HCT116 (cell line): ENCODE measurements at regions not wholly inside any gene's neighbourhood (a gene's known extent, or its start where the extent isn't known, plus 50 kb on each side); places are given as distances from the start of the nearest gene placed in this dataset.

ENCODE experiments used
- ATAC-seq: fragments of 200-7000 bp; cut with Tn5 transposase; 2 replicates; pipeline ENCODE4 v1.9.1; 2020; ENCODE audit warnings: mild to moderate bottlenecking, moderate library complexity
- BruUV-seq: library from RNA; stranded (reverse); fragments of 400-500 nt; replicated peaks from 2 replicates; lab custom pipeline; 2021; lab: Mats Ljungman, UMichigan
- CTCF ChIA-PET: fragments of 300-600 bp; sonication (Branson Sonifier 250); formaldehyde crosslinking; loops from one replicate; lab custom pipeline; 2021; ENCODE audit warnings: antibody characterized with exemption; lab: Charles Lee
- POLR2A ChIA-PET: fragments of 300-600, 350-600 bp; sonication (Branson Sonifier 250); formaldehyde crosslinking; loops from one replicate; lab custom pipeline; 2021; ENCODE audit warnings: antibody characterized with exemption; lab: Charles Lee
- RAD21 ChIA-PET, 2 experiments: fragments of 300-600 bp; sonication (Branson Sonifier 250); formaldehyde crosslinking; loops; one replicate each; lab custom pipeline; 2023; ENCODE audit warnings: low total read pairs in 2 of 2; ENCODE audit not compliant: uncharacterized antibody in 2 of 2, unreplicated experiment in 2 of 2, low non-redundant PET in 1 of 2; lab: Charles Lee
- DNase-seq: peaks from one replicate; pipeline ENCODE4 v3.0.0-alpha.2; 2010; ENCODE audit warnings: low read depth, low spot score
- H2AFZ ChIP-seq: fragments of 200-600 bp; shearing (Covaris generic), sonication (generic); 2 replicates; pipeline ENCODE4 v1.6.1; 2017; ENCODE audit warnings: low read depth, mixed run types, mixed read lengths, antibody characterized with exemption, low read length; ENCODE audit not compliant: poor library complexity, severe bottlenecking
- H3K27ac ChIP-seq: 2 replicates; pipeline ENCODE4 v1.5.1; 2012; ENCODE audit warnings: low read depth, low read length
- H3K27me3 ChIP-seq: fragments of 200-600 bp; sonication (generic); 2 replicates; pipeline ENCODE4 v1.6.1; 2016; ENCODE audit warnings: mixed run types, low read length, mixed read lengths; ENCODE audit not compliant: insufficient read depth
- H3K36me3 ChIP-seq, 2 experiments: fragments of 200-500 bp in 1 of 2; fragments of 200-600 bp in 1 of 2; sonication (Bioruptor generic) in 1 of 2; sonication (generic) in 1 of 2; 2 replicates each; pipeline versions ENCODE4 v1.5.1 to v1.6.1; 2014 to 2016; ENCODE audit warnings: low read length in 2 of 2, inconsistent platforms in 1 of 2, mixed read lengths in 1 of 2, mixed run types in 1 of 2; ENCODE audit not compliant: insufficient read depth in 2 of 2, control insufficient read depth in 1 of 2
- H3K4me1 ChIP-seq, 2 experiments: fragments of 200-600 bp in 1 of 2; sonication (generic) in 1 of 2; 2 replicates each; pipeline versions ENCODE4 v1.5.1 to v1.6.1; 2012 to 2017; ENCODE audit warnings: low read length in 2 of 2, inconsistent platforms in 1 of 2, mild to moderate bottlenecking in 1 of 2, mixed read lengths in 1 of 2, mixed run types in 1 of 2, moderate library complexity in 1 of 2; ENCODE audit not compliant: insufficient read depth in 2 of 2, control insufficient read depth in 1 of 2
- H3K4me2 ChIP-seq: fragments of 200-600 bp; sonication (generic); 2 replicates; pipeline ENCODE4 v1.6.1; 2017; ENCODE audit warnings: mixed run types, low read length, mixed read lengths
- H3K4me3 ChIP-seq, 2 experiments: fragments of 200-600 bp in 1 of 2; sonication (generic) in 1 of 2; replicated peaks in 1 of 2; 2 replicates each; pipeline ENCODE4 v1.5.1; 2011 to 2016; ENCODE audit warnings: low read length in 2 of 2, control low read depth in 1 of 2, low read depth in 1 of 2, mild to moderate bottlenecking in 1 of 2, mixed read lengths in 1 of 2, mixed run types in 1 of 2
- H3K79me2 ChIP-seq: fragments of 200-600 bp; sonication (generic); 2 replicates; pipeline ENCODE4 v1.6.1; 2017; ENCODE audit warnings: mild to moderate bottlenecking, mixed run types, low read length, moderate library complexity, mixed read lengths; ENCODE audit not compliant: insufficient read depth
- H3K9ac ChIP-seq: fragments of 200-600 bp; sonication (generic); 2 replicates; pipeline ENCODE4 v1.6.1; 2016; ENCODE audit warnings: low read length, mixed read lengths
- H3K9me2 ChIP-seq: fragments of 200-600 bp; sonication (generic), shearing (Covaris generic); 2 replicates; pipeline ENCODE4 v1.6.1; 2017; ENCODE audit warnings: mixed run types, mild to moderate bottlenecking, moderate library complexity; ENCODE audit not compliant: insufficient read depth
- H3K9me3 ChIP-seq, 2 experiments: fragments of 200-500 bp in 1 of 2; fragments of 200-600 bp in 1 of 2; sonication (Bioruptor generic) in 1 of 2; sonication (generic) in 1 of 2; 2 replicates each; pipeline ENCODE4 v1.6.1; 2014 to 2017; ENCODE audit warnings: low read length in 2 of 2, mixed read lengths in 2 of 2, inconsistent platforms in 1 of 2, low read depth in 1 of 2, mild to moderate bottlenecking in 1 of 2, mixed run types in 1 of 2, moderate library complexity in 1 of 2; ENCODE audit not compliant: control insufficient read depth in 1 of 2, insufficient read depth in 1 of 2
- H4K20me1 ChIP-seq: fragments of 200-600 bp; sonication (generic), shearing (Covaris generic); 2 replicates; pipeline ENCODE4 v1.6.1; 2017; ENCODE audit warnings: mixed run types, mild to moderate bottlenecking, moderate library complexity; ENCODE audit not compliant: insufficient read depth
- CBX3 ChIP-seq: IDR thresholded peaks from 2 replicates; pipeline ENCODE4 v1.6.1; 2012; ENCODE audit warnings: low read depth
- CEBPB ChIP-seq: IDR thresholded peaks from 2 replicates; pipeline ENCODE4 v1.6.1; 2012; ENCODE audit warnings: low read depth
- EGR1 ChIP-seq: IDR thresholded peaks from 2 replicates; pipeline ENCODE4 v1.6.1; 2012; ENCODE audit warnings: low read depth
- EZH2 ChIP-seq: fragments of 200-600 bp; sonication (generic); IDR thresholded peaks from 2 replicates; pipeline ENCODE4 v1.6.1; 2017; ENCODE audit warnings: antibody characterized with exemption, mixed run types
- EZH2phosphoT487 ChIP-seq: fragments of 200-600 bp; IDR thresholded peaks from 2 replicates; pipeline ENCODE4 v1.6.1; 2018; ENCODE audit warnings: antibody characterized with exemption, borderline replicate concordance
- FOSL1 ChIP-seq: IDR thresholded peaks from 2 replicates; pipeline ENCODE4 v1.6.1; 2012; ENCODE audit warnings: low read depth
- JUND ChIP-seq: IDR thresholded peaks from 2 replicates; pipeline ENCODE4 v1.6.1; 2012
- POLR2A ChIP-seq: IDR thresholded peaks from 2 replicates; pipeline ENCODE4 v1.7.0; 2011; ENCODE audit warnings: borderline replicate concordance; ENCODE audit not compliant: insufficient read depth, insufficient read length; ENCODE audit errors: extremely low read depth
- POLR2AphosphoS5 ChIP-seq: IDR thresholded peaks from 2 replicates; pipeline ENCODE4 v1.6.1; 2011; ENCODE audit warnings: mild to moderate bottlenecking, low read depth, low read length, moderate library complexity
- RAD21 ChIP-seq: IDR thresholded peaks from 2 replicates; pipeline ENCODE4 v1.6.1; 2012; ENCODE audit warnings: low read depth, mild to moderate bottlenecking
- SP1 ChIP-seq: IDR thresholded peaks from 2 replicates; pipeline ENCODE4 v1.6.1; 2012; ENCODE audit warnings: low read depth
- SRF ChIP-seq: IDR thresholded peaks from 2 replicates; pipeline ENCODE4 v1.6.1; 2012; ENCODE audit warnings: low read depth
- TCF7L2 ChIP-seq: IDR thresholded peaks from 2 replicates; pipeline ENCODE4 v1.7.0; 2011; ENCODE audit warnings: borderline replicate concordance, inconsistent platforms; ENCODE audit not compliant: insufficient read depth, insufficient read length; ENCODE audit errors: extremely low read depth
- ZFX ChIP-seq: fragments of 450-650 bp; IDR thresholded peaks from 2 replicates; pipeline ENCODE4 v1.6.1; 2017
- ZNF274 ChIP-seq: fragments of 200-500 bp; sonication (Bioruptor generic); IDR thresholded peaks from 2 replicates; pipeline ENCODE4 v1.6.1; 2014; ENCODE audit warnings: mild to moderate bottlenecking, low read depth, low read length, inconsistent platforms
- intact Hi-C: fragments of 100-400 bp; cut with micrococcal nuclease; formaldehyde crosslinking; loops from 2 replicates; pipeline ENCODE4 v1.10.0; 2022
- TF ChIP-seq, protein P1 (sequence below): IDR thresholded peaks from 2 replicates; pipeline ENCODE4 v1.6.1; 2012
- TF ChIP-seq, protein P2 (sequence below): IDR thresholded peaks from 2 replicates; pipeline ENCODE4 v1.6.1; 2012
- TF ChIP-seq, protein P3 (sequence below): IDR thresholded peaks from 2 replicates; pipeline ENCODE4 v1.6.1; 2012; ENCODE audit warnings: low read depth
- TF ChIP-seq, protein P4 (sequence below), 3 experiments: fragments of 200-600 bp in 1 of 3; sonication (generic) in 1 of 3; IDR thresholded peaks in 2 of 3; conservative IDR thresholded peaks in 1 of 3; 2 replicates each; pipeline ENCODE4 v1.5.1; 2012 to 2017; ENCODE audit warnings: low read depth in 2 of 3, low read length in 2 of 3, antibody characterized with exemption in 1 of 3, borderline replicate concordance in 1 of 3, control low read depth in 1 of 3, mild to moderate bottlenecking in 1 of 3, mixed read lengths in 1 of 3, mixed run types in 1 of 3, moderate library complexity in 1 of 3; ENCODE audit not compliant: insufficient read depth in 1 of 3

DNA sequence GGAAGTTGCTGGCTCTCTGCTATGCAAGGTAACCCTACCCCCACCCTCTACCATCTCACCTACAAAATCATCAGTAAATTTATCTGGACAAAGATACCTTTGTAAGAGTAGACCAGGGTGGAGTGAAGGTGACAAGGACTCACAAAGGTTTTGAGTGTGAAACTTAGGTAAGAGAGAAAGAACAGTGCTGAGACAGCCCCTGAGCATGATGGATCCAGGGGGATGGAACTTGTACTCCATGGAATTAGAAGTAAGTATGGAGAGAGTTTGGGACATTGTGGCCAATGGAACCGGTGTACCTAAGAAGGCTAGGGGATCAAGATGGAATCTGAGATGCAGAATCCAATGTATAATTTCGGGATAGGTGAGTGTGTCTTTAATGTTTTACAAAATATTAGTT lies 153.0 kb upstream of the NSMCE3 start:
- no peak overlapping the region for H2AFZ ChIP-seq
- no peak overlapping the region for H3K4me2 ChIP-seq
- no TSS peak for BruUV-seq
- H3K9ac ChIP-seq = no peak overlapping the region
- no peak for TF ChIP-seq EGR1
- TF ChIP-seq, protein P1, sequence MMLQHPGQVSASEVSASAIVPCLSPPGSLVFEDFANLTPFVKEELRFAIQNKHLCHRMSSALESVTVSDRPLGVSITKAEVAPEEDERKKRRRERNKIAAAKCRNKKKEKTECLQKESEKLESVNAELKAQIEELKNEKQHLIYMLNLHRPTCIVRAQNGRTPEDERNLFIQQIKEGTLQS = no peak
- TF ChIP-seq CBX3 = no peak
- no peak for TF ChIP-seq CEBPB
- no peak for TF ChIP-seq POLR2AphosphoS5
- no peak for TF ChIP-seq POLR2A
- TF ChIP-seq, protein P2, sequence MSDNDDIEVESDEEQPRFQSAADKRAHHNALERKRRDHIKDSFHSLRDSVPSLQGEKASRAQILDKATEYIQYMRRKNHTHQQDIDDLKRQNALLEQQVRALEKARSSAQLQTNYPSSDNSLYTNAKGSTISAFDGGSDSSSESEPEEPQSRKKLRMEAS = no peak
- no peak for TF ChIP-seq JUND
- TF ChIP-seq EZH2phosphoT487 = no peak
- TF ChIP-seq SP1 = no peak
- TF ChIP-seq, protein P3, sequence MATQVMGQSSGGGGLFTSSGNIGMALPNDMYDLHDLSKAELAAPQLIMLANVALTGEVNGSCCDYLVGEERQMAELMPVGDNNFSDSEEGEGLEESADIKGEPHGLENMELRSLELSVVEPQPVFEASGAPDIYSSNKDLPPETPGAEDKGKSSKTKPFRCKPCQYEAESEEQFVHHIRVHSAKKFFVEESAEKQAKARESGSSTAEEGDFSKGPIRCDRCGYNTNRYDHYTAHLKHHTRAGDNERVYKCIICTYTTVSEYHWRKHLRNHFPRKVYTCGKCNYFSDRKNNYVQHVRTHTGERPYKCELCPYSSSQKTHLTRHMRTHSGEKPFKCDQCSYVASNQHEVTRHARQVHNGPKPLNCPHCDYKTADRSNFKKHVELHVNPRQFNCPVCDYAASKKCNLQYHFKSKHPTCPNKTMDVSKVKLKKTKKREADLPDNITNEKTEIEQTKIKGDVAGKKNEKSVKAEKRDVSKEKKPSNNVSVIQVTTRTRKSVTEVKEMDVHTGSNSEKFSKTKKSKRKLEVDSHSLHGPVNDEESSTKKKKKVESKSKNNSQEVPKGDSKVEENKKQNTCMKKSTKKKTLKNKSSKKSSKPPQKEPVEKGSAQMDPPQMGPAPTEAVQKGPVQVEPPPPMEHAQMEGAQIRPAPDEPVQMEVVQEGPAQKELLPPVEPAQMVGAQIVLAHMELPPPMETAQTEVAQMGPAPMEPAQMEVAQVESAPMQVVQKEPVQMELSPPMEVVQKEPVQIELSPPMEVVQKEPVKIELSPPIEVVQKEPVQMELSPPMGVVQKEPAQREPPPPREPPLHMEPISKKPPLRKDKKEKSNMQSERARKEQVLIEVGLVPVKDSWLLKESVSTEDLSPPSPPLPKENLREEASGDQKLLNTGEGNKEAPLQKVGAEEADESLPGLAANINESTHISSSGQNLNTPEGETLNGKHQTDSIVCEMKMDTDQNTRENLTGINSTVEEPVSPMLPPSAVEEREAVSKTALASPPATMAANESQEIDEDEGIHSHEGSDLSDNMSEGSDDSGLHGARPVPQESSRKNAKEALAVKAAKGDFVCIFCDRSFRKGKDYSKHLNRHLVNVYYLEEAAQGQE = no peak
- TF ChIP-seq TCF7L2 = no peak
- TF ChIP-seq SRF = no peak
- no peak for TF ChIP-seq EZH2
- TF ChIP-seq, protein P4, sequence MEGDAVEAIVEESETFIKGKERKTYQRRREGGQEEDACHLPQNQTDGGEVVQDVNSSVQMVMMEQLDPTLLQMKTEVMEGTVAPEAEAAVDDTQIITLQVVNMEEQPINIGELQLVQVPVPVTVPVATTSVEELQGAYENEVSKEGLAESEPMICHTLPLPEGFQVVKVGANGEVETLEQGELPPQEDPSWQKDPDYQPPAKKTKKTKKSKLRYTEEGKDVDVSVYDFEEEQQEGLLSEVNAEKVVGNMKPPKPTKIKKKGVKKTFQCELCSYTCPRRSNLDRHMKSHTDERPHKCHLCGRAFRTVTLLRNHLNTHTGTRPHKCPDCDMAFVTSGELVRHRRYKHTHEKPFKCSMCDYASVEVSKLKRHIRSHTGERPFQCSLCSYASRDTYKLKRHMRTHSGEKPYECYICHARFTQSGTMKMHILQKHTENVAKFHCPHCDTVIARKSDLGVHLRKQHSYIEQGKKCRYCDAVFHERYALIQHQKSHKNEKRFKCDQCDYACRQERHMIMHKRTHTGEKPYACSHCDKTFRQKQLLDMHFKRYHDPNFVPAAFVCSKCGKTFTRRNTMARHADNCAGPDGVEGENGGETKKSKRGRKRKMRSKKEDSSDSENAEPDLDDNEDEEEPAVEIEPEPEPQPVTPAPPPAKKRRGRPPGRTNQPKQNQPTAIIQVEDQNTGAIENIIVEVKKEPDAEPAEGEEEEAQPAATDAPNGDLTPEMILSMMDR (IDR thresholded peaks at IDR 0.05 in 2 of 3, conservative IDR thresholded peaks at IDR 0.05 in 1 of 3; ENCODE audit: borderline replicate concordance in 1 of 3, insufficient read depth in 1 of 3, low read depth in 2 of 3, low read length in 2 of 3) = no peak
- no peak for TF ChIP-seq ZFX
- no peak for TF ChIP-seq FOSL1
- TF ChIP-seq ZNF274 = no peak
- TF ChIP-seq RAD21 = no peak
- H3K4me1 ChIP-seq = no peaks in the 10 kb centered on the region
- DNase-seq (no peak), ATAC-seq (no peak)
- no peaks in the 10 kb centered on the region for H3K36me3 ChIP-seq
- H4K20me1 ChIP-seq = no peaks in the 10 kb centered on the region
- RAD21 ChIA-PET = no interaction called here
- POLR2A ChIA-PET = no interaction called here
- H3K9me2 ChIP-seq = no peaks in the 10 kb centered on the region
- CTCF ChIA-PET = no interaction called here
- H3K4me3 ChIP-seq = no peak overlapping the region
- H3K79me2 ChIP-seq = no peaks in the 10 kb centered on the region
- intact Hi-C loops = loop anchor here (10.0 kb wide), 1 partner anchor 168 kb away; no protein-coding TSS in a partner anchor
- H3K27ac ChIP-seq = no peak overlapping the region
- no peaks in the 10 kb centered on the region for H3K9me3 ChIP-seq
- no peaks in the 10 kb centered on the region for H3K27me3 ChIP-seq
